IMR-90 (cell line): ENCODE measurements at regions not wholly inside any gene's neighbourhood (a gene's known extent, or its start where the extent isn't known, plus 50 kb on each side); places are given as distances from the start of the nearest gene placed in this dataset.

ENCODE experiments used
- ATAC-seq: fragments of 200-7000 bp; cut with Tn5 transposase; 2 replicates; pipeline ENCODE4 v1.9.1; 2020; ENCODE audit warnings: low read depth, mild to moderate bottlenecking, moderate library complexity
- BruUV-seq: library from RNA; stranded (reverse); fragments of 400-500 nt; replicated peaks from 2 replicates; lab custom pipeline; 2021; lab: Mats Ljungman, UMichigan
- CTCF ChIA-PET: fragments of 300-600 bp; formaldehyde crosslinking; extraction: SDS; loops from one replicate; lab custom pipeline; 2021; ENCODE audit warnings: antibody characterized with exemption; lab: Yijun Ruan, JAX
- POLR2A ChIA-PET: fragments of 300-600 bp; sonication (Branson Sonifier 250); formaldehyde crosslinking; loops from one replicate; lab custom pipeline; 2022; ENCODE audit warnings: antibody characterized with exemption; ENCODE audit not compliant: unreplicated experiment; lab: Charles Lee
- DNase-seq: peaks from one replicate; pipeline ENCODE4 v3.0.0; 2013
- H2AFZ ChIP-seq: replicated peaks from 2 replicates; pipeline ENCODE3; 2013; ENCODE audit warnings: low read length, mild to moderate bottlenecking; ENCODE audit not compliant: poor library complexity
- H2AK5ac ChIP-seq: 2 replicates; pipeline ENCODE4 v1.6.1; 2013; ENCODE audit warnings: low read depth, low read length, inconsistent platforms
- H2AK9ac ChIP-seq: replicated peaks from 2 replicates; pipeline ENCODE3; 2013; ENCODE audit warnings: mild to moderate bottlenecking, low read depth, low read length, moderate library complexity; ENCODE audit not compliant: poor library complexity
- H2BK120ac ChIP-seq: 2 replicates; pipeline ENCODE4 v1.6.1; 2013; ENCODE audit warnings: low read depth, low read length, inconsistent platforms
- H2BK15ac ChIP-seq: 3 replicates; pipeline ENCODE4 v1.6.1; 2013; ENCODE audit warnings: low read depth, low read length, inconsistent platforms
- H2BK20ac ChIP-seq: 2 replicates; pipeline ENCODE4 v1.6.1; 2013; ENCODE audit warnings: low read depth, mild to moderate bottlenecking, inconsistent platforms, low read length, moderate library complexity
- H2BK5ac ChIP-seq: 2 replicates; pipeline ENCODE4 v1.6.1; 2013; ENCODE audit warnings: mild to moderate bottlenecking, low read depth, low read length, inconsistent platforms; ENCODE audit not compliant: poor library complexity, severe bottlenecking
- H3K14ac ChIP-seq: replicated peaks from 2 replicates; pipeline ENCODE4 v1.6.1; 2013; ENCODE audit warnings: low read depth, low read length, inconsistent platforms
- H3K18ac ChIP-seq: 2 replicates; pipeline ENCODE4 v1.6.1; 2013; ENCODE audit warnings: low read depth, low read length, control low read depth
- H3K23ac ChIP-seq: 2 replicates; pipeline ENCODE4 v1.6.1; 2013; ENCODE audit warnings: low read depth, low read length, inconsistent platforms
- H3K27ac ChIP-seq: 2 replicates; pipeline ENCODE4 v1.5.1; 2013; ENCODE audit warnings: mild to moderate bottlenecking, control low read depth, low read length; ENCODE audit not compliant: insufficient read depth
- H3K27me3 ChIP-seq: 2 replicates; pipeline ENCODE4 v1.6.1; 2013; ENCODE audit warnings: low read length; ENCODE audit not compliant: control insufficient read depth, insufficient read depth
- H3K36me3 ChIP-seq: 2 replicates; pipeline ENCODE4 v1.6.1; 2013; ENCODE audit warnings: low read length, mixed read lengths; ENCODE audit not compliant: control insufficient read depth, insufficient read depth
- H3K4ac ChIP-seq: 2 replicates; pipeline ENCODE4 v1.6.1; 2013; ENCODE audit warnings: low read depth, low read length, inconsistent platforms
- H3K4me1 ChIP-seq: 2 replicates; pipeline ENCODE4 v1.6.1; 2013; ENCODE audit warnings: low read length, mixed read lengths; ENCODE audit not compliant: control insufficient read depth, insufficient read depth
- H3K4me2 ChIP-seq: 2 replicates; pipeline ENCODE4 v1.6.1; 2013; ENCODE audit warnings: low read depth, mild to moderate bottlenecking, control low read depth, low read length, moderate library complexity
- H3K4me3 ChIP-seq: 2 replicates; pipeline ENCODE4 v1.5.1; 2013; ENCODE audit warnings: low read depth, mild to moderate bottlenecking, control low read depth, low read length, moderate library complexity; ENCODE audit not compliant: insufficient read depth
- H3K56ac ChIP-seq: 2 replicates; pipeline ENCODE4 v1.6.1; 2013; ENCODE audit warnings: low read length, inconsistent platforms; ENCODE audit not compliant: insufficient read depth; ENCODE audit errors: extremely low read depth
- H3K79me1 ChIP-seq, 2 experiments: 2 replicates each; pipeline ENCODE4 v1.6.1; 2013; ENCODE audit warnings: low read length in 2 of 2, inconsistent platforms in 1 of 2, low read depth in 1 of 2
- H3K9ac ChIP-seq: 2 replicates; pipeline ENCODE4 v1.6.1; 2013; ENCODE audit warnings: low read depth, low read length, control low read depth
- H3K9me1 ChIP-seq: 2 replicates; pipeline ENCODE4 v1.6.1; 2013; ENCODE audit warnings: low read length, inconsistent platforms; ENCODE audit not compliant: insufficient read depth
- H3K9me3 ChIP-seq: 2 replicates; pipeline ENCODE4 v1.6.1; 2013; ENCODE audit warnings: low read length; ENCODE audit not compliant: control insufficient read depth, insufficient read depth
- H4K20me1 ChIP-seq: 2 replicates; pipeline ENCODE4 v1.6.1; 2013; ENCODE audit warnings: low read length, inconsistent platforms; ENCODE audit not compliant: insufficient read depth
- H4K5ac ChIP-seq: 2 replicates; pipeline ENCODE4 v1.6.1; 2013; ENCODE audit warnings: mild to moderate bottlenecking, low read depth, low read length, control low read depth
- H4K8ac ChIP-seq, 2 experiments: 2 replicates each; pipeline ENCODE4 v1.6.1; 2013; ENCODE audit warnings: low read depth in 2 of 2, low read length in 2 of 2, control low read depth in 1 of 2, inconsistent platforms in 1 of 2
- H4K91ac ChIP-seq: 2 replicates; pipeline ENCODE4 v1.6.1; 2013; ENCODE audit warnings: low read depth, low read length, inconsistent platforms; ENCODE audit not compliant: insufficient read depth
- BHLHE40 ChIP-seq: fragments of 150-350 bp; IDR thresholded peaks from 2 replicates; pipeline ENCODE4 v1.6.1; 2016; ENCODE audit warnings: mild to moderate bottlenecking, low read depth, low read length
- CEBPB ChIP-seq: IDR thresholded peaks from 2 replicates; pipeline ENCODE4 v1.6.1; 2012; ENCODE audit warnings: low read depth, low read length, improper control_type of control experiment
- CHD1 ChIP-seq: IDR thresholded peaks from 2 replicates; pipeline ENCODE4 v1.6.1; 2012; ENCODE audit warnings: low read depth, low read length, improper control_type of control experiment
- CTCF ChIP-seq: conservative IDR thresholded peaks from 2 replicates; pipeline ENCODE4 v1.5.1; 2012; ENCODE audit warnings: mild to moderate bottlenecking, low read depth, low read length, improper control_type of control experiment
- FOS ChIP-seq: fragments of 150-350 bp; IDR thresholded peaks from 2 replicates; pipeline ENCODE4 v1.6.1; 2016; ENCODE audit warnings: low read depth, low read length
- MAFK ChIP-seq: IDR thresholded peaks from 2 replicates; pipeline ENCODE4 v1.6.1; 2012; ENCODE audit warnings: low read depth, low read length, improper control_type of control experiment
- MAZ ChIP-seq: IDR thresholded peaks from 2 replicates; pipeline ENCODE4 v1.6.1; 2012; ENCODE audit warnings: low read depth, mild to moderate bottlenecking, low read length, improper control_type of control experiment, moderate library complexity, borderline replicate concordance
- MXI1 ChIP-seq: IDR thresholded peaks from 2 replicates; pipeline ENCODE4 v1.6.1; 2012; ENCODE audit warnings: low read depth, mild to moderate bottlenecking, low read length, moderate library complexity, borderline replicate concordance
- POLR2A ChIP-seq: IDR thresholded peaks from 2 replicates; pipeline ENCODE4 v1.6.1; 2012; ENCODE audit warnings: mild to moderate bottlenecking, low read depth, low read length
- RAD21 ChIP-seq: IDR thresholded peaks from 2 replicates; pipeline ENCODE4 v1.6.1; 2012; ENCODE audit warnings: low read length, improper control_type of control experiment
- RCOR1 ChIP-seq: IDR thresholded peaks from 2 replicates; pipeline ENCODE4 v1.6.1; 2012; ENCODE audit warnings: mild to moderate bottlenecking, low read length, improper control_type of control experiment; ENCODE audit not compliant: insufficient replicate concordance
- RFX5 ChIP-seq: IDR thresholded peaks from 2 replicates; pipeline ENCODE4 v1.8.0; 2012; ENCODE audit warnings: low read depth, mild to moderate bottlenecking, low read length, moderate library complexity
- SMC3 ChIP-seq: fragments of 150-350 bp; IDR thresholded peaks from 2 replicates; pipeline ENCODE4 v1.6.1; 2016; ENCODE audit warnings: low read depth, mild to moderate bottlenecking, antibody characterized with exemption, low read length, moderate library complexity
- USF2 ChIP-seq: fragments of 150-350 bp; IDR thresholded peaks from 2 replicates; pipeline ENCODE4 v1.6.1; 2017; ENCODE audit warnings: mild to moderate bottlenecking, antibody characterized with exemption, low read length, low read depth
- WGBS, 2 experiments: methylation state at CpG; one replicate each; pipeline versions ENCODE4 v1.1.5 to v1.1.7; 2013; ENCODE audit warnings: missing lambda C conversion rate in 2 of 2; ENCODE audit not compliant: insufficient read length in 1 of 2; ENCODE audit errors: extremely low coverage in 2 of 2; 5-methylcytosine and 5-hydroxymethylcytosine counted together
- dilution Hi-C: fragments of 300-500 bp; cut with HindIII; formaldehyde crosslinking; loops from one replicate; pipeline ENCODE4 v1.14.3; 2018; ENCODE audit warnings: low sequenced_read_pairs; ENCODE audit not compliant: unreplicated experiment
- in situ Hi-C: fragments of 300-500 bp; cut with MboI; formaldehyde crosslinking; loops from 3 replicates; pipeline ENCODE4 v1.14.3; 2019; ENCODE audit warnings: low sequenced_read_pairs, inconsistent platforms, mixed read lengths
- intact Hi-C: fragments of 100-400 bp; cut with micrococcal nuclease; formaldehyde crosslinking; loops from 2 replicates; pipeline ENCODE4 v1.10.0; 2022
- TF ChIP-seq, protein P1 (sequence below): fragments of 150-350 bp; IDR thresholded peaks from 2 replicates; pipeline ENCODE4 v1.6.1; 2016; ENCODE audit warnings: low read depth, mild to moderate bottlenecking, low read length, moderate library complexity, borderline replicate concordance

DNA sequence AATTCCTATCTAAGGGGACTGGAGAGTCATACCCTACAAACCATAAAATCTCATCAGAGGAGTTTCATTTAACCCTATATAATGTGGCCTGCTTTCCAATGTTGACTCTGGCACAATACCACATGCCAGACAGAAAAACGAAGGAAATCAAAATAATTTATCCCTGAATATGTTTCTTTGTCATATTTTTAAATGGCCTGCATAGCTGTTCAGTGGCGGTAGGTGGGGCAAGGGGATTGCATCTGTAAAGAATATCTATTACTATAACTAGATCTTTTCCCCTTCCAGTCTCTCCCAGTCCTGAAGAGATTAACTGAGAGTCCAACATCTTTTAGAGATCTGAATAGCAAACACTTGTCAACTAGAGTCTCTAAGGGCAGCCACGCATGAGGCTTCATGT, 278.1 kb upstream of the CTNNB1 start:
- 0 out of 2 replicates have a peak, but pooled peaks cover 2% of the 10 kb centered on the region for H3K9me3 ChIP-seq
- H2BK20ac ChIP-seq, result no peak overlapping the region
- no peak overlapping the region for H4K91ac ChIP-seq
- DNase-seq (no peak), ATAC-seq (no peak)
- no peak overlapping the region for H3K23ac ChIP-seq
- in situ Hi-C loops (no loop called here), intact Hi-C loops (no loop called here), dilution Hi-C loops (no loop called here)
- no peak overlapping the region for H4K8ac ChIP-seq
- no peaks in the 10 kb centered on the region for H3K9me1 ChIP-seq
- no peak overlapping the region for H2AFZ ChIP-seq
- no peaks in the 10 kb centered on the region for H3K36me3 ChIP-seq
- H3K4ac ChIP-seq, result no peak overlapping the region
- POLR2A ChIA-PET, result no interaction called here
- H3K4me1 ChIP-seq, result no peaks in the 10 kb centered on the region
- TF ChIP-seq FOS (no peak), RAD21 (no peak), USF2 (no peak), CEBPB (no peak), MAZ (no peak), MXI1 (no peak), POLR2A (no peak), MAFK (no peak), BHLHE40 (no peak), CHD1 (no peak), CTCF (no peak), SMC3 (no peak), RCOR1 (no peak), RFX5 (no peak)
- TF ChIP-seq, protein P1, sequence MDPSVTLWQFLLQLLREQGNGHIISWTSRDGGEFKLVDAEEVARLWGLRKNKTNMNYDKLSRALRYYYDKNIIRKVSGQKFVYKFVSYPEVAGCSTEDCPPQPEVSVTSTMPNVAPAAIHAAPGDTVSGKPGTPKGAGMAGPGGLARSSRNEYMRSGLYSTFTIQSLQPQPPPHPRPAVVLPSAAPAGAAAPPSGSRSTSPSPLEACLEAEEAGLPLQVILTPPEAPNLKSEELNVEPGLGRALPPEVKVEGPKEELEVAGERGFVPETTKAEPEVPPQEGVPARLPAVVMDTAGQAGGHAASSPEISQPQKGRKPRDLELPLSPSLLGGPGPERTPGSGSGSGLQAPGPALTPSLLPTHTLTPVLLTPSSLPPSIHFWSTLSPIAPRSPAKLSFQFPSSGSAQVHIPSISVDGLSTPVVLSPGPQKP, result no peak
- H3K9ac ChIP-seq, result no peak overlapping the region
- H3K27me3 ChIP-seq, result no peaks in the 10 kb centered on the region
- H3K56ac ChIP-seq, result no peak overlapping the region
- WGBS, 2 experiments, result 80% methylated on average over 1 of the region's 3 CpGs; no CpG with 5 or more reads in 1 of the 2 experiments
- CTCF ChIA-PET, result no interaction called here
- no peaks in the 10 kb centered on the region for H4K20me1 ChIP-seq
- no peak overlapping the region for H3K4me2 ChIP-seq
- H3K79me1 ChIP-seq, result no peaks in the 10 kb centered on the region
- no TSS peak for BruUV-seq
- H2AK9ac ChIP-seq, result no peak overlapping the region
- no peak overlapping the region for H3K14ac ChIP-seq
- H3K18ac ChIP-seq, result no peak overlapping the region
- no peak overlapping the region for H3K4me3 ChIP-seq
- no peak overlapping the region for H2AK5ac ChIP-seq
- H2BK15ac ChIP-seq, result no peak overlapping the region
- H4K5ac ChIP-seq, result no peak overlapping the region
- H2BK120ac ChIP-seq, result no peak overlapping the region
- H2BK5ac ChIP-seq, result no peak overlapping the region
- H3K27ac ChIP-seq, result no peak overlapping the region
